CD4-positive, alpha-beta T cell (primary cell): ENCODE measurements at regions not wholly inside any gene's neighbourhood (a gene's known extent, or its start where the extent isn't known, plus 50 kb on each side); places are given as distances from the start of the nearest gene placed in this dataset.

Source experiments
- ATAC-seq: fragments of 200-7000 bp; cut with Tn5 transposase; one replicate; pipeline ENCODE4 v1.10.0; 2022; ENCODE audit warnings: mild to moderate bottlenecking; ENCODE audit not compliant: poor library complexity
- CTCF ChIA-PET: fragments of 350-600 bp; sonication (Branson Sonifier 250); formaldehyde crosslinking; loops from one replicate; lab custom pipeline; 2021; ENCODE audit warnings: antibody characterized with exemption, inconsistent platforms; lab: Charles Lee
- POLR2A ChIA-PET: fragments of 350-600 bp; sonication (Branson Sonifier 250); formaldehyde crosslinking; loops from one replicate; lab custom pipeline; 2021; ENCODE audit warnings: antibody characterized with exemption, inconsistent platforms; lab: Charles Lee
- DNase-seq, 14 experiments: peaks; one replicate each; pipeline ENCODE4 v3.0.0-alpha.2; 2013 to 2020; ENCODE audit warnings: mixed read lengths in 2 of 14
- H3K27ac ChIP-seq, 2 donors: one replicate each; pipeline versions ENCODE4 v1.5.1 to v1.7.0; 2013; ENCODE audit warnings: low read length in 2 of 2, low read depth in 1 of 2, mild to moderate bottlenecking in 1 of 2
- H3K27me3 ChIP-seq, 2 experiments: 1 replicate in 1 of 2; 2 replicates in 1 of 2; pipeline versions ENCODE4 v1.6.1 to v1.7.0; 2013; ENCODE audit warnings: low read length in 2 of 2, control low read depth in 1 of 2, mild to moderate bottlenecking in 1 of 2, moderate library complexity in 1 of 2; ENCODE audit not compliant: insufficient read depth in 2 of 2, control insufficient read depth in 1 of 2
- H3K36me3 ChIP-seq: one replicate; pipeline ENCODE4 v1.6.1; 2013; ENCODE audit warnings: low read length, control low read depth; ENCODE audit not compliant: insufficient read depth
- H3K4me1 ChIP-seq: one replicate; pipeline ENCODE4 v1.6.1; 2013; ENCODE audit warnings: low read length, control low read depth; ENCODE audit not compliant: insufficient read depth
- H3K4me3 ChIP-seq: one replicate; pipeline ENCODE4 v1.5.1; 2013; ENCODE audit warnings: mild to moderate bottlenecking, low read length, moderate library complexity
- H3K9me3 ChIP-seq, 2 experiments: 1 replicate in 1 of 2; 2 replicates in 1 of 2; pipeline versions ENCODE4 v1.6.1 to v1.7.0; 2013; ENCODE audit warnings: low read length in 2 of 2, mild to moderate bottlenecking in 2 of 2, control low read depth in 1 of 2, moderate library complexity in 1 of 2; ENCODE audit not compliant: control insufficient read depth in 1 of 2, insufficient read depth in 1 of 2
- H3K27ac Mint-ChIP-seq: one replicate; pipeline ENCODE4 v1.8.0; 2020; ENCODE audit warnings: mixed read lengths
- H3K27me3 Mint-ChIP-seq: one replicate; pipeline ENCODE4 v1.8.0; 2021; ENCODE audit warnings: mixed read lengths
- H3K36me3 Mint-ChIP-seq: one replicate; pipeline ENCODE4 v1.8.0; 2021; ENCODE audit warnings: low read depth, mixed read lengths
- H3K4me1 Mint-ChIP-seq: one replicate; pipeline ENCODE4 v1.8.0; 2021; ENCODE audit warnings: low read depth, mixed read lengths
- H3K4me3 Mint-ChIP-seq: one replicate; pipeline ENCODE4 v1.8.0; 2020; ENCODE audit warnings: mild to moderate bottlenecking, mixed read lengths
- H3K9me3 Mint-ChIP-seq: one replicate; pipeline ENCODE4 v1.8.0; 2020; ENCODE audit warnings: mixed read lengths
- CTCF ChIP-seq: fragments of 200-600 bp; IDR thresholded peaks from one replicate; pipeline ENCODE4 v1.8.0; 2022; ENCODE audit warnings: antibody characterized with exemption, mild to moderate bottlenecking
- intact Hi-C, 2 experiments: fragments of 100-400 bp; cut with DNase I in 1 of 2; cut with micrococcal nuclease in 1 of 2; formaldehyde crosslinking; loops; one replicate each; pipeline versions ENCODE4 v1.15.1 to v1.9.0; 2023 to 2025; cut with DNase I, micrococcal nuclease

- Histone ChIP-seq H3K9me3 (peaks cover 7 to 14% of the 10 kb centered on the region in 2 experiments), H3K36me3 (no peaks in the 10 kb centered on the region), H3K27ac (no peak overlapping the region), H3K27me3 (no peaks in the 10 kb centered on the region), H3K4me1 (no peaks in the 10 kb centered on the region), H3K4me3 (no peak overlapping the region)
- TF ChIP-seq CTCF: no peak
- Mint-ChIP-seq H3K27me3 (no peaks in the 10 kb centered on the region), H3K4me1 (peaks cover 23% of the 10 kb centered on the region), H3K27ac (no peak overlapping the region), H3K4me3 (no peak overlapping the region), H3K36me3 (no peaks in the 10 kb centered on the region), H3K9me3 (peaks cover 2% of the 10 kb centered on the region)
- ChIA-PET POLR2A (no interaction called here), CTCF (no interaction called here)
- ATAC-seq (no peak), DNase-seq (no peak)
- intact Hi-C loops: no loop called here
These were observed 125.5 kb upstream of the NUDT4 start for GRCh38 chr12:93252221-93252620.

DNA sequence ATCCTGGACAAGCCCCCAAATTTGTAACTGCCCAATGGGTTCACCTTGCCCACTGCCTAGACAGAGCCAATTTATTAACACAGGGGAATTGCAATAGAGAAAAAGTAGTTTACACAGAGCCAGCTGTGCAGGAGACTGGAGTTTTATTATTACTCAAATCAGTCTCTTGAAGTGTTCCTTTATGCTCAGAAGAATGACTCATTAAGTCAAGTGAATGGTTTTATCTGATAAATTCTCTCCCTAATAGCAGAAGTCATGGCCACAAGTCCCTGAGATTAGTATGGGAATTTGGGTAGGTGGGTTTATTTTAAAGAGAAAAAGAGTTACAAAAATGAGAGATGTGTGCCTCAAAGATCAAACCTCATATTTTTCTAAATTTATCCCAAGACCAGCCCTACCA is 122.8 kb upstream of the NUDT4 start:
- H3K4me3 ChIP-seq: no peak overlapping the region
- Mint-ChIP-seq H3K4me3 (no peak overlapping the region), H3K4me1 (peaks cover under 1% of the 10 kb centered on the region), H3K27me3 (no peaks in the 10 kb centered on the region), H3K27ac (no peak overlapping the region), H3K36me3 (no peaks in the 10 kb centered on the region), H3K9me3 (peaks cover 2% of the 10 kb centered on the region)
- no peak for DNase-seq
- no peak overlapping the region for H3K27ac ChIP-seq
- intact Hi-C loops: no loop called here
- no peak for ATAC-seq
- no peaks in the 10 kb centered on the region for H3K27me3 ChIP-seq
- ChIA-PET POLR2A (no interaction called here), CTCF (no interaction called here)
- no peaks in the 10 kb centered on the region for H3K4me1 ChIP-seq
- TF ChIP-seq CTCF: no peak
- H3K36me3 ChIP-seq: no peaks in the 10 kb centered on the region
- peaks cover 7 to 14% of the 10 kb centered on the region in 2 experiments for H3K9me3 ChIP-seq

GRCh38 chr12:93256256-93256969 is 121.3 kb upstream of the NUDT4 start:
- Mint-ChIP-seq H3K4me1 (no peaks in the 10 kb centered on the region), H3K9me3 (peaks cover 2% of the 10 kb centered on the region)
- CTCF ChIA-PET: no interaction called here

More at GRCh38 chr12:93256256-93256969, 121.3 kb upstream of the NUDT4 start:
- Histone ChIP-seq H3K36me3 (no peaks in the 10 kb centered on the region), H3K4me3 (no peak overlapping the region), H3K4me1 (no peaks in the 10 kb centered on the region), H3K27me3 (no peaks in the 10 kb centered on the region), H3K27ac (no peak overlapping the region), H3K9me3 (peaks cover 7 to 14% of the 10 kb centered on the region in 2 experiments)
- no peak for DNase-seq
- POLR2A ChIA-PET: no interaction called here
- intact Hi-C loops: no loop called here
- TF ChIP-seq CTCF: no peak
- Mint-ChIP-seq H3K4me3 (no peak overlapping the region), H3K36me3 (no peaks in the 10 kb centered on the region), H3K27me3 (no peaks in the 10 kb centered on the region), H3K27ac (no peak overlapping the region)
- ATAC-seq: no peak
